HL-60 (cell line): ENCODE measurements at regions not wholly inside any gene's neighbourhood (a gene's known extent, or its start where the extent isn't known, plus 50 kb on each side); places are given as distances from the start of the nearest gene placed in this dataset.

ENCODE experiments used
- DNase-seq, 2 experiments: peaks; one replicate each; pipeline ENCODE4 v3.0.0-alpha.2; 2010 to 2020; ENCODE audit warnings: low read depth in 1 of 2, low spot score in 1 of 2
- H3K27ac ChIP-seq: fragments of 250-450 bp; sonication (Bioruptor Pico); replicated peaks from 2 replicates; pipeline ENCODE4 v1.5.1; 2020; ENCODE audit warnings: mild to moderate bottlenecking, moderate library complexity
- H3K27me3 ChIP-seq: fragments of 250-450 bp; sonication (Bioruptor Pico); 2 replicates; pipeline ENCODE4 v1.5.1; 2021; ENCODE audit warnings: mild to moderate bottlenecking, moderate library complexity; ENCODE audit not compliant: insufficient read depth, poor library complexity, severe bottlenecking
- H3K4me3 ChIP-seq: replicated peaks from 2 replicates; pipeline ENCODE4 v1.5.1; 2011; ENCODE audit warnings: mild to moderate bottlenecking, control low read depth, low read length; ENCODE audit not compliant: insufficient read depth
- GABPA ChIP-seq: IDR thresholded peaks from 2 replicates; pipeline ENCODE4 v1.6.1; 2012; ENCODE audit warnings: low read depth
- POLR2AphosphoS5 ChIP-seq: IDR thresholded peaks from 2 replicates; pipeline ENCODE4 v1.6.1; 2012; ENCODE audit warnings: low read depth
- SPI1 ChIP-seq: IDR thresholded peaks from 2 replicates; pipeline ENCODE4 v1.6.1; 2012; ENCODE audit warnings: low read depth, mild to moderate bottlenecking, borderline replicate concordance
- TF ChIP-seq, protein P1 (sequence below): IDR thresholded peaks from 2 replicates; pipeline ENCODE4 v1.6.1; 2012; ENCODE audit warnings: low read depth; ENCODE audit not compliant: insufficient replicate concordance
- TF ChIP-seq, protein P2 (sequence below): IDR thresholded peaks from one replicate; pipeline ENCODE4 v1.5.1; 2011; ENCODE audit warnings: low read length, control low read depth, inconsistent platforms; ENCODE audit not compliant: insufficient read depth

DNA sequence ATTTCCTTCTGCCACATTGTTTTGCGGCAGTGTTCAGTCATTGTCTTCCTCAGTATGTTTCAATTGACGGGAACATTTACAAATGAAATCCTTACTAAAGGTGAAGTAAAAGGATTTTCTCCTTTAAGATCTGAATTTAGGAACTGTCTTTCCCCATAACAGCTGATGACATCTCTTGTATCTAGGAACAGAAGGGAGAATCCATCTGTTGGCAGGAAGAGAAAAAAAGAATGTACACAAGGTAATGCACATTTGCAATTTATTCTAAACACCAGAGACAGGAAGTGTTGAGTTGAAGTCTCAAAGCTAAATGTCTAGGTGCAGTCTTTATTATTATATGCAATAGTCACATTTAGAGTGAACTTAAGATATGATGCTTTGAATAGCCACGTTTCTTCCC, 334.5 kb downstream of the HDGFL1 start:
- Histone ChIP-seq H3K27ac (no peak overlapping the region), H3K27me3 (no peaks in the 10 kb centered on the region), H3K4me3 (no peak overlapping the region)
- TF ChIP-seq, protein P1, sequence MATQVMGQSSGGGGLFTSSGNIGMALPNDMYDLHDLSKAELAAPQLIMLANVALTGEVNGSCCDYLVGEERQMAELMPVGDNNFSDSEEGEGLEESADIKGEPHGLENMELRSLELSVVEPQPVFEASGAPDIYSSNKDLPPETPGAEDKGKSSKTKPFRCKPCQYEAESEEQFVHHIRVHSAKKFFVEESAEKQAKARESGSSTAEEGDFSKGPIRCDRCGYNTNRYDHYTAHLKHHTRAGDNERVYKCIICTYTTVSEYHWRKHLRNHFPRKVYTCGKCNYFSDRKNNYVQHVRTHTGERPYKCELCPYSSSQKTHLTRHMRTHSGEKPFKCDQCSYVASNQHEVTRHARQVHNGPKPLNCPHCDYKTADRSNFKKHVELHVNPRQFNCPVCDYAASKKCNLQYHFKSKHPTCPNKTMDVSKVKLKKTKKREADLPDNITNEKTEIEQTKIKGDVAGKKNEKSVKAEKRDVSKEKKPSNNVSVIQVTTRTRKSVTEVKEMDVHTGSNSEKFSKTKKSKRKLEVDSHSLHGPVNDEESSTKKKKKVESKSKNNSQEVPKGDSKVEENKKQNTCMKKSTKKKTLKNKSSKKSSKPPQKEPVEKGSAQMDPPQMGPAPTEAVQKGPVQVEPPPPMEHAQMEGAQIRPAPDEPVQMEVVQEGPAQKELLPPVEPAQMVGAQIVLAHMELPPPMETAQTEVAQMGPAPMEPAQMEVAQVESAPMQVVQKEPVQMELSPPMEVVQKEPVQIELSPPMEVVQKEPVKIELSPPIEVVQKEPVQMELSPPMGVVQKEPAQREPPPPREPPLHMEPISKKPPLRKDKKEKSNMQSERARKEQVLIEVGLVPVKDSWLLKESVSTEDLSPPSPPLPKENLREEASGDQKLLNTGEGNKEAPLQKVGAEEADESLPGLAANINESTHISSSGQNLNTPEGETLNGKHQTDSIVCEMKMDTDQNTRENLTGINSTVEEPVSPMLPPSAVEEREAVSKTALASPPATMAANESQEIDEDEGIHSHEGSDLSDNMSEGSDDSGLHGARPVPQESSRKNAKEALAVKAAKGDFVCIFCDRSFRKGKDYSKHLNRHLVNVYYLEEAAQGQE: no peak
- TF ChIP-seq GABPA: no peak
- no peak for TF ChIP-seq POLR2AphosphoS5
- TF ChIP-seq SPI1: no peak
- TF ChIP-seq, protein P2, sequence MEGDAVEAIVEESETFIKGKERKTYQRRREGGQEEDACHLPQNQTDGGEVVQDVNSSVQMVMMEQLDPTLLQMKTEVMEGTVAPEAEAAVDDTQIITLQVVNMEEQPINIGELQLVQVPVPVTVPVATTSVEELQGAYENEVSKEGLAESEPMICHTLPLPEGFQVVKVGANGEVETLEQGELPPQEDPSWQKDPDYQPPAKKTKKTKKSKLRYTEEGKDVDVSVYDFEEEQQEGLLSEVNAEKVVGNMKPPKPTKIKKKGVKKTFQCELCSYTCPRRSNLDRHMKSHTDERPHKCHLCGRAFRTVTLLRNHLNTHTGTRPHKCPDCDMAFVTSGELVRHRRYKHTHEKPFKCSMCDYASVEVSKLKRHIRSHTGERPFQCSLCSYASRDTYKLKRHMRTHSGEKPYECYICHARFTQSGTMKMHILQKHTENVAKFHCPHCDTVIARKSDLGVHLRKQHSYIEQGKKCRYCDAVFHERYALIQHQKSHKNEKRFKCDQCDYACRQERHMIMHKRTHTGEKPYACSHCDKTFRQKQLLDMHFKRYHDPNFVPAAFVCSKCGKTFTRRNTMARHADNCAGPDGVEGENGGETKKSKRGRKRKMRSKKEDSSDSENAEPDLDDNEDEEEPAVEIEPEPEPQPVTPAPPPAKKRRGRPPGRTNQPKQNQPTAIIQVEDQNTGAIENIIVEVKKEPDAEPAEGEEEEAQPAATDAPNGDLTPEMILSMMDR: no peak
- DNase-seq: no peak

DNA sequence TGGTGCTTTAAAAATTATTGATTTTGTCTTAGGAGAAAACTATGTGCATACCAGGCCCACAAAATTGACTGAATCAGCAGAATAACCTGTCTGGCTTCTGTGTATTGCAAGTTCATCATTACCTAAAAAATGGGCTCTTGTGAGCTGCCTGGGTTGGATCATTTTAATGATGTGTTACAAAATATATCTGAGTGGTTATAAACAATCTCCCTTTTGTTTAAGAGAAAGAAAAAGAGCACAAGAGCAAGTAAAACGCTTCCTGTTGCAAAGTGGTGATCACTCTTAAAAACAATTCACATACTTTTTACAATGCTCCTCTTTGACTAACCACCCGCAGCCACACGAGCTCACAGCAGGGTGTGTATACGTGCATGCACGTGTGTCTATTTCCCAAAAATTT, 335.1 kb downstream of the HDGFL1 start:
- no peaks in the 10 kb centered on the region for H3K27me3 ChIP-seq
- TF ChIP-seq, protein P2: no peak
- TF ChIP-seq, protein P1: no peak
- TF ChIP-seq GABPA (no peak), POLR2AphosphoS5 (no peak), SPI1 (no peak)
- H3K4me3 ChIP-seq: no peak overlapping the region
- H3K27ac ChIP-seq: no peak overlapping the region
- DNase-seq: no peak

DNA sequence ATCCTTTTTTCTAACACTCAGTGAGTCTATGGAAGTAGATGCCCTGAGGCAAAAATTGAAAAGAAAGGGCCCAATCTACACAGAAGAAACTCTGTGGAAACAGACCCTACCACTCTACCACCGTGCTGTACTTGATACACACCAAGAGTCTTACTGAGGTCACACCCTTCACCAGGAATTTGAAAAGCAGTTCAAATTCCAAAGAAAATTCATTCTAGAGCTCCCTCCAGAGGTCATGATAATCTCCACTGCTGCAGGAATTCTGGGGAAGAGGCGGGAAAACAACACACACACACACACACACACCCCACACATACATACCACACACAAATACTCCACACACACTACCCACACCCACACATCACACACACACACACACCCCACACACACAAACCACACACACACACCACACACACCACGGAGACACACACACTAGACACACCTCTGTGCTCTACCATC, 336.8 kb downstream of the HDGFL1 start:
- TF ChIP-seq POLR2AphosphoS5: no peak
- H3K27ac ChIP-seq: no peak overlapping the region
- DNase-seq: no peak

DNA sequence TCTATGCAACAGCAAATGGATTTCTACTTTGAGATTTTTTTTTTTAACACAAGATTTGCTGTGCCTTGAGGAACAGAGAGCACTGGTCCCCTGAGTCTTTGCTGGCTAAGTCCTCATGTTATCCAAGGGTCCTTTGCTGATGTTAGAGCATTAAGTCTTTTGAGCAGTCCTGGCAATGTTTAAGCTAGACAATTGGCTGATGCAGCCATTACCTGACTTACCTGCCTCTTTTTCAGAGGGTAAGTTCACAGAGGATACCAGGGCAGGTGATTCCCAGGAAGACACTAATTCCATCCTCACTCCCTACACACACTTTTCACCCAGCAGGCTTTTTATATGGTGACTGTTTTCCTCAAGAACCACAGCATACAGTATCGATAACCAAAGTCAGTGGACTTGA, 337.7 kb downstream of the HDGFL1 start:
- TF ChIP-seq, protein P2: no peak
- no peaks in the 10 kb centered on the region for H3K27me3 ChIP-seq

More for the DNA sequence above, 336.8 kb downstream of the HDGFL1 start:
- no peaks in the 10 kb centered on the region for H3K27me3 ChIP-seq
- no peak overlapping the region for H3K4me3 ChIP-seq

More for the DNA sequence above, 337.7 kb downstream of the HDGFL1 start:
- no peak for DNase-seq
- H3K27ac ChIP-seq: no peak overlapping the region
- H3K4me3 ChIP-seq: no peak overlapping the region
